ENCODE measurements at regions not wholly inside any gene's neighbourhood (a gene's known extent, or its start where the extent isn't known, plus 50 kb on each side); places are given as distances from the start of the nearest gene placed in this dataset.
"Not testable (repeated sequence)": the region's sequence is repeated elsewhere in the genome, so short reads cannot be mapped to it uniquely, and the experiment has no call there.

- not testable (repeated sequence) for DNase-seq (ENCODE audit: low spot score)
Observed at GRCh38 chr10:46202405-46202804, 84.4 kb upstream of the ANTXRL start.

GRCh38 chr10:46204482-46205102, 82.2 kb upstream of the ANTXRL start:
- not testable (repeated sequence) for DNase-seq (ENCODE audit: low spot score)

GRCh38 chr10:46210427-46210826, 76.4 kb upstream of the ANTXRL start:
- DNase-seq (ENCODE audit: low spot score): not testable (repeated sequence)

- no peak for DNase-seq (ENCODE audit: low spot score)
Observed at GRCh38 chr10:46215426-46215825, 71.4 kb upstream of the ANTXRL start.

- DNase-seq (ENCODE audit: low spot score): no peak
Observed at GRCh38 chr10:46216003-46216634, 70.7 kb upstream of the ANTXRL start.

GRCh38 chr10:46216836-46217751, 69.7 kb upstream of the ANTXRL start:
- no peak for DNase-seq (ENCODE audit: low spot score)

- no peak for DNase-seq (ENCODE audit: low spot score)
Observed at GRCh38 chr10:46217752-46218453, 68.9 kb upstream of the ANTXRL start.

- no peak for DNase-seq (ENCODE audit: low spot score)
Observed at GRCh38 chr10:46218921-46219320, 67.9 kb upstream of the ANTXRL start.

- DNase-seq (ENCODE audit: low spot score): not testable (repeated sequence)
Observed at GRCh38 chr10:46219431-46219990, 67.3 kb upstream of the ANTXRL start.

GRCh38 chr10:46220187-46220586, 66.6 kb upstream of the ANTXRL start:
- DNase-seq (ENCODE audit: low spot score): no peak

- DNase-seq (ENCODE audit: low spot score): no peak
Observed at GRCh38 chr10:46220872-46221538, 65.8 kb upstream of the ANTXRL start.

GRCh38 chr10:46222364-46222935, 64.3 kb upstream of the ANTXRL start:
- no peak for DNase-seq (ENCODE audit: low spot score)

GRCh38 chr10:46223064-46223480, 63.7 kb upstream of the ANTXRL start:
- DNase-seq (ENCODE audit: low spot score): no peak

GRCh38 chr10:46223626-46224413, 63.0 kb upstream of the ANTXRL start:
- DNase-seq (ENCODE audit: low spot score): no peak

GRCh38 chr10:46224414-46224682, 62.4 kb upstream of the ANTXRL start:
- DNase-seq (ENCODE audit: low spot score): no peak

- no peak for DNase-seq (ENCODE audit: low spot score)
Observed at GRCh38 chr10:46225597-46225996, 61.2 kb upstream of the ANTXRL start.

GRCh38 chr10:46226232-46226631, 60.6 kb upstream of the ANTXRL start:
- DNase-seq (ENCODE audit: low spot score): no peak

GRCh38 chr10:46226900-46227558, 59.8 kb upstream of the ANTXRL start:
- no peak for DNase-seq (ENCODE audit: low spot score)

GRCh38 chr10:46227571-46227935, 59.2 kb upstream of the ANTXRL start:
- DNase-seq (ENCODE audit: low spot score): no peak

Measured in LoVo (cell line).